GM12878 (cell line): ENCODE measurements at regions not wholly inside any gene's neighbourhood (a gene's known extent, or its start where the extent isn't known, plus 50 kb on each side); places are given as distances from the start of the nearest gene placed in this dataset.

Experiments
- ASH2L ChIP-seq: fragments of 300-600, 200-600 bp; sonication (generic); IDR thresholded peaks from 2 replicates; pipeline ENCODE4 v1.6.1; 2017; ENCODE audit warnings: low read depth, mild to moderate bottlenecking, borderline replicate concordance
- NRF1 ChIP-seq: conservative IDR thresholded peaks from 2 replicates; pipeline ENCODE4 v1.6.1; 2011; ENCODE audit warnings: mild to moderate bottlenecking, low read depth, low read length, improper control_type of control experiment
- POLR2A ChIP-seq: IDR thresholded peaks from 2 replicates; pipeline ENCODE4 v1.6.1; 2011; ENCODE audit warnings: low read depth, mild to moderate bottlenecking, low read length
- TCF12 ChIP-seq: IDR thresholded peaks from 2 replicates; pipeline ENCODE4 v1.6.1; 2011; ENCODE audit warnings: low read depth, mild to moderate bottlenecking, low read length
- TF ChIP-seq, protein P1 (sequence below), 3 experiments: IDR thresholded peaks in 2 of 3; conservative IDR thresholded peaks in 1 of 3; 2 replicates each; pipeline ENCODE4 v1.5.1; 2011; ENCODE audit warnings: low read depth in 3 of 3, low read length in 3 of 3, mild to moderate bottlenecking in 3 of 3, control low read depth in 2 of 3, moderate library complexity in 2 of 3, inconsistent platforms in 1 of 3, mixed read lengths in 1 of 3; ENCODE audit not compliant: control insufficient read depth in 2 of 3, insufficient read depth in 1 of 3; ENCODE audit errors: extremely low read depth in 1 of 3
- TF ChIP-seq, protein P2 (sequence below): fragments of 450-650 bp; IDR thresholded peaks from 2 replicates; pipeline ENCODE4 v1.6.1; 2016; ENCODE audit warnings: mild to moderate bottlenecking
- TF ChIP-seq, protein P3 (sequence below): fragments of 450-650 bp; IDR thresholded peaks from 2 replicates; pipeline ENCODE4 v1.6.1; 2014; ENCODE audit warnings: mild to moderate bottlenecking

DNA sequence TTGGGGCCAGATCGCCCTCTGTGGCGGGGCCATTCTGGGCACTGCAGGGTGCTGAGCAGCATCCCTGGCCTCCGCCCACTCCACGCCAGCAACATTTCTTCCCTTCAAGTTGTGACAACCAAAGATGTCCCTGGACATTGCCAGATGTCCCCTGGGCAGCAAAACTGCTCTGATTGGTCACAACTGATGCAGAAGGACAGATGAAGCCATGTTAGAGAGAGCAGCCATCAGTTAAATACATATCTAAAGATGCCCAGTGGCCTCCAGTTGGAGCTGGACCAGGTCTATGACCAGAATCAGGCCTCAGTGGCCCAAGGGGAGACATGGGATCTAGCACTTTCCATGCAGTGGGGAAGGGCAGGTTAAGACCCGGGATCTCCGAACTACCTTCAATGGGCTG is 125.7 kb downstream of the PTPRS start:
- TF ChIP-seq NRF1 (no peak), ASH2L (no peak), POLR2A (no peak), TCF12 (no peak)
- TF ChIP-seq, protein P1, sequence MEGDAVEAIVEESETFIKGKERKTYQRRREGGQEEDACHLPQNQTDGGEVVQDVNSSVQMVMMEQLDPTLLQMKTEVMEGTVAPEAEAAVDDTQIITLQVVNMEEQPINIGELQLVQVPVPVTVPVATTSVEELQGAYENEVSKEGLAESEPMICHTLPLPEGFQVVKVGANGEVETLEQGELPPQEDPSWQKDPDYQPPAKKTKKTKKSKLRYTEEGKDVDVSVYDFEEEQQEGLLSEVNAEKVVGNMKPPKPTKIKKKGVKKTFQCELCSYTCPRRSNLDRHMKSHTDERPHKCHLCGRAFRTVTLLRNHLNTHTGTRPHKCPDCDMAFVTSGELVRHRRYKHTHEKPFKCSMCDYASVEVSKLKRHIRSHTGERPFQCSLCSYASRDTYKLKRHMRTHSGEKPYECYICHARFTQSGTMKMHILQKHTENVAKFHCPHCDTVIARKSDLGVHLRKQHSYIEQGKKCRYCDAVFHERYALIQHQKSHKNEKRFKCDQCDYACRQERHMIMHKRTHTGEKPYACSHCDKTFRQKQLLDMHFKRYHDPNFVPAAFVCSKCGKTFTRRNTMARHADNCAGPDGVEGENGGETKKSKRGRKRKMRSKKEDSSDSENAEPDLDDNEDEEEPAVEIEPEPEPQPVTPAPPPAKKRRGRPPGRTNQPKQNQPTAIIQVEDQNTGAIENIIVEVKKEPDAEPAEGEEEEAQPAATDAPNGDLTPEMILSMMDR (IDR thresholded peaks at IDR 0.05 in 2 of 3, conservative IDR thresholded peaks at IDR 0.05 in 1 of 3; ENCODE audit: control insufficient read depth in 2 of 3, extremely low read depth in 1 of 3, insufficient read depth in 1 of 3, low read depth in 3 of 3, low read length in 3 of 3) = no peak
- TF ChIP-seq, protein P2, sequence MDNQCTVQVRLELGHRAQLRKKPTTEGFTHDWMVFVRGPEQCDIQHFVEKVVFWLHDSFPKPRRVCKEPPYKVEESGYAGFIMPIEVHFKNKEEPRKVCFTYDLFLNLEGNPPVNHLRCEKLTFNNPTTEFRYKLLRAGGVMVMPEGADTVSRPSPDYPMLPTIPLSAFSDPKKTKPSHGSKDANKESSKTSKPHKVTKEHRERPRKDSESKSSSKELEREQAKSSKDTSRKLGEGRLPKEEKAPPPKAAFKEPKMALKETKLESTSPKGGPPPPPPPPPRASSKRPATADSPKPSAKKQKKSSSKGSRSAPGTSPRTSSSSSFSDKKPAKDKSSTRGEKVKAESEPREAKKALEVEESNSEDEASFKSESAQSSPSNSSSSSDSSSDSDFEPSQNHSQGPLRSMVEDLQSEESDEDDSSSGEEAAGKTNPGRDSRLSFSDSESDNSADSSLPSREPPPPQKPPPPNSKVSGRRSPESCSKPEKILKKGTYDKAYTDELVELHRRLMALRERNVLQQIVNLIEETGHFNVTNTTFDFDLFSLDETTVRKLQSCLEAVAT = no peak
- TF ChIP-seq, protein P3, sequence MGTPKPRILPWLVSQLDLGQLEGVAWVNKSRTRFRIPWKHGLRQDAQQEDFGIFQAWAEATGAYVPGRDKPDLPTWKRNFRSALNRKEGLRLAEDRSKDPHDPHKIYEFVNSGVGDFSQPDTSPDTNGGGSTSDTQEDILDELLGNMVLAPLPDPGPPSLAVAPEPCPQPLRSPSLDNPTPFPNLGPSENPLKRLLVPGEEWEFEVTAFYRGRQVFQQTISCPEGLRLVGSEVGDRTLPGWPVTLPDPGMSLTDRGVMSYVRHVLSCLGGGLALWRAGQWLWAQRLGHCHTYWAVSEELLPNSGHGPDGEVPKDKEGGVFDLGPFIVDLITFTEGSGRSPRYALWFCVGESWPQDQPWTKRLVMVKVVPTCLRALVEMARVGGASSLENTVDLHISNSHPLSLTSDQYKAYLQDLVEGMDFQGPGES = no peak
